ENCODE measurements at regions not wholly inside any gene's neighbourhood (a gene's known extent, or its start where the extent isn't known, plus 50 kb on each side); places are given as distances from the start of the nearest gene placed in this dataset.
"Not testable (repeated sequence)": the region's sequence is repeated elsewhere in the genome, so short reads cannot be mapped to it uniquely, and the experiment has no call there.

GRCh38 chrX:73963682-73964081 is 111.2 kb upstream of the XIST start:
- DNase-seq (ENCODE audit: extremely low read depth in 1 of 2, low read depth in 1 of 2), result no peak

DNA sequence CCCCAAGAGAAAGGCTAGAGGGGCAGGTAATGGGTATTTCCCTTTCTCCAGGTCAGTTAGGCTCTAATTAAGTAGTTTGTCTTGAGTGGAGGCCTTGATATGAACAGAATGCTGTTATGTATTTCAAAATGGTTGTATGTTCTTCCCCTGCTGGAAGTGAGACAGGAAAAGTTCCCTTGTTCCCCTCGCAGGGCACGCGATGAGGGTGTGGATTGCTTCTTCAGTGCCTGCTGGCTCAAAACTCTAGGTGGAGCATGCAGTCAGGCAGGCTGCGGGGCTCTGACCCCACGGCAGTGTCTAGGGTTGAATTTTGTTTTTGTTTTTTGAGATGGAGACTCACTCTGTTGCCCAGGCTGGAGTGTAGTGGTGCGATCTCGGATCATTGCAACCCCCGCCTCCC is 110.4 kb upstream of the XIST start:
- no peak for DNase-seq (ENCODE audit: extremely low read depth in 1 of 2, low read depth in 1 of 2)

DNA sequence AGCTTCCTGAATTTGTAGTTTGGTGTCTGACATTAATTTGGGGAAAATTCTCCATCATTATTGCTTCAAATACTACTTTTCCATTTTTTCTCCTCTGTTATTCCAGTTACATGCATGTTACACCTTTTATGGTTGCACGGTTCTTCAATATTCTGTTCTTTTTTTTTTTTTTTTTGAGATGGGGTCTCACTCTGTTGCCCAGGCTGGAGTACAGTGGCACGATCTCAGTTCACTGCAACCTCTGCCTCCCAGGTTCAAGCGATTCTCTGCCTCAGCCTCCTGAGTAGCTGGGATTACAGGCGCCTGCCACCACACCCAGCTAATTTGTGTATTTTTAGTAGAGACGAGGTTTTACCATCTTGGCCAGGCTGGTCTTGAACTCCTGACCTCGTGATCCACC is 109.4 kb upstream of the XIST start:
- DNase-seq (ENCODE audit: extremely low read depth in 1 of 2, low read depth in 1 of 2), result not testable (repeated sequence)

DNA sequence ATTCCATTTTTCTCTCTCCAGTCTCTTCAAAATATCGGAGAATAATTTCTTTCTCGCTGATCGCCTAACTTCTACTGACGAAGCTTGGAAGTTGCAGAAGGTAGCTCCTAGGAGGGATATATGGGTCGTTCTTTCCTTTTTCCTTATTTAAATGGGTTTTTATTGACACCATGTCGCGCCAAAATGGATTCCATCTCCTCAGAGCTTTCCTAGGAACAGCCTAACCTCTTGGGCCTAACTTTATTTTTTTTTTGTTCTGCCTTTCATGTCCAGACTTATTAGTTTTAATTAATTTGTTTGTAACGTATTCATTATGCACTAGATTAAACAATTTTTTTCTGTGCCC is 92.0 kb upstream of the XIST start:
- DNase-seq (ENCODE audit: extremely low read depth in 1 of 2, low read depth in 1 of 2), result no peak

GRCh38 chrX:73943693-73944562 is 91.4 kb upstream of the XIST start:
- peak; percentile 66 to 78 for DNase-seq (ENCODE audit: extremely low read depth in 1 of 2, low read depth in 1 of 2)

- DNase-seq (ENCODE audit: extremely low read depth in 1 of 2, low read depth in 1 of 2), result no peak
Measured at GRCh38 chrX:73940893-73941470, 88.5 kb upstream of the XIST start.

GRCh38 chrX:73937843-73938242 is 85.3 kb upstream of the XIST start:
- not testable (repeated sequence) for DNase-seq (ENCODE audit: extremely low read depth in 1 of 2, low read depth in 1 of 2)

GRCh38 chrX:73932522-73932921 is 80.0 kb upstream of the XIST start:
- no peak for DNase-seq (ENCODE audit: extremely low read depth in 1 of 2, low read depth in 1 of 2)

GRCh38 chrX:73930300-73930699 is 77.8 kb upstream of the XIST start:
- DNase-seq (ENCODE audit: extremely low read depth in 1 of 2, low read depth in 1 of 2), result no peak

DNA sequence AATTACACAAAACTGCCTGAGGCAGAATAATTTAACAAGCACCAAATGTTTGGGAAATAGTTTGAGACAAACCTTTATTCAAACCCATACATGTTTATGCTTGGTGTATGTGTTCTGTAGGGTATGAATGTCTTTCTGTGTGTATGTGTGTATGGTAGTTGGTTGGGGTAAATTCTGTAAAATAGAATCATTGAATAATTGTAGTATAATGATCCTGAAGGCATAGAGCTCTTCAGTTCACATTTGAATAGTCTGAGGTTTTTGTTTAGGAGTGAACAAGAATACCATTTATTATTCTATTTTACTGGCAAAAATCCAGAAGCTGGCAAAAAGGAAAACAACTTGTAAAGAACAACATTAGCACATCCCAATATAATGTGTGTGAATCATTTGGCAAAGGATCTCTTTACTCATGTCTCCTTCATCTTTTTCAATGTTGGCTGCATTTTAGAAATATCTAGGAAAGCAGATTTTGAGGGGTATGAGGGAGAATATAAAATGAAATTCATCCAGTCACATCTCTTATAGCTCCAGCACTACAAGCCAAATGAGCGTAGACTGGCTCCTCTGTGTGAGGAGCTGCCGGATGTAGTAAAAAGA is 70.4 kb upstream of the XIST start:
- no peak for DNase-seq (ENCODE audit: extremely low read depth in 1 of 2, low read depth in 1 of 2)

DNA sequence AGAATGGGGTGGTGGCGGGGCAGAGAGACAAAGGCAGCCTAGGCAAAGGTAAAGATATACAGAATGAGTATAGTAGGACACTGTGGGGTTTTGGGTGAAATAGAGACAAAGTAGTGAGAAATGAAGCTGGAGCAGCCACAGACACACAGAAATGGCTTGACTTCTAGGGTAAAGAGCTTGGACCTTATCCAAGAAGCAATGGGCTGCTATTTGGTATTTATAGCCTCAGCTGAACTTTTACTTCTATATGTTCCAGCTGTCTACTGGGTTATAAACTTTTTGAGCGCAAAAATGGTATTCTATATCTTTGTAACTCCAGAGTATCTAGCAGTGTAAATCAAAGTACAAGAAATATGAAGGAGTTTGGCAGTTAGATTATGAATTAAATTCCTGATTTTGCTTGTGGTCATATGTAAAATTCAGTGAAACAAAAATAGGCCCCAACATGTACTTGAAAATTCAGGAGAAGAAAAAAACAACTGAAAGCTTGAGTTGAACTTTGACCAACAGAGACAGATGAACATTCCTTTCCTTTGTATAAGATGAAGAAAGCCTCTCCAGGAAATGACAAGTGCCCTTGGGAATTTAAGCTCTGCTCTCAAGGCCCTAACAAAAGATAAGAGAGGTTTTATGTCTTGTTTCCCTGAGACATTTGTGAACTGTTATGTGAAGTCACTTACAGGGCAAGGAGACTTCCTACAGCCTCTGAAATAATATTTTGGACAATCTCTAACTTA is 64.6 kb upstream of the XIST start:
- no peak for DNase-seq (ENCODE audit: extremely low read depth in 1 of 2, low read depth in 1 of 2)

- no peak for DNase-seq (ENCODE audit: extremely low read depth in 1 of 2, low read depth in 1 of 2)
Measured at GRCh38 chrX:73916489-73916888, 64.0 kb upstream of the XIST start.

DNA sequence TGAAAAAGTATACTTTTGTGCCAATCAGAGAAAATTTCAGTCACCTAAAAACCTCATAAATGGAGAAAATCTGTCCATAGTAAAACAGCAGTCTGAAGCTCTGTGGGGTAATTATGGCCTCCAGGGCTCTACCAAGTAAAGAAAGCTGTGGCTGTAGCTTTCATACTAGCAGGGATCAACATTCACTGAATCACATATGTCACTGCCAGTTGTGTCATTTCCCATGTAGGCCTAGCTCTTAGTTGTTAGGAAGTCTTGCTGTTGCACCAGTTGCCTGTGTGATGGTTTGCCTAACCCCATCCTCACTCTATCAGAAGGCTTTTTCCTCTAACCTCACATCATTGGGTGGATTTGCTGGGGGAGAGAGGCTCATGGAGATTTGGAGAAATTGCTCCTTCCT is 62.3 kb upstream of the XIST start:
- DNase-seq (ENCODE audit: extremely low read depth in 1 of 2, low read depth in 1 of 2), result not testable (repeated sequence)

DNA sequence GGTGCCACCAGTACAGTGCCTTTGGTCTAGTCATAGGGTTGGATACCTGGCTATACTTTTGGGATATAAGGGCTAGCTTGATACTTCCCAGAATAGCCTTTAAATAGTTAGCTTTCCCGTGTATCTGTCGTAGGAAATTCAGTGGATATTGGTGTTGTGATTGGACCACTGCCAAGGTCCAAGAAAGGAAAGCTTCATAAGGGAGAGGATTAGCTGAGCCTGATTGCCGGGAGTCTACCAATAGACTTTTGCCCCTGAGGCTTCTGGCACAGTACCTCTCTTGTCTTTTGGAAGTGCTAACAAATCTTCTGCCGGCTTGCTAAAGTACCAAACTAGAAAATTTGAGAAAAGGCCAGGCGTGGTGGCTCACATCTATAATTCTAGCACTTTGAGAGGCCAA is 61.1 kb upstream of the XIST start:
- no peak for DNase-seq (ENCODE audit: extremely low read depth in 1 of 2, low read depth in 1 of 2)

GRCh38 chrX:73911946-73912345 is 59.4 kb upstream of the XIST start:
- not testable (repeated sequence) for DNase-seq (ENCODE audit: extremely low read depth in 1 of 2, low read depth in 1 of 2)

GRCh38 chrX:73905749-73906374 is 53.3 kb upstream of the XIST start:
- not testable (repeated sequence) for DNase-seq (ENCODE audit: extremely low read depth in 1 of 2, low read depth in 1 of 2)

DNA sequence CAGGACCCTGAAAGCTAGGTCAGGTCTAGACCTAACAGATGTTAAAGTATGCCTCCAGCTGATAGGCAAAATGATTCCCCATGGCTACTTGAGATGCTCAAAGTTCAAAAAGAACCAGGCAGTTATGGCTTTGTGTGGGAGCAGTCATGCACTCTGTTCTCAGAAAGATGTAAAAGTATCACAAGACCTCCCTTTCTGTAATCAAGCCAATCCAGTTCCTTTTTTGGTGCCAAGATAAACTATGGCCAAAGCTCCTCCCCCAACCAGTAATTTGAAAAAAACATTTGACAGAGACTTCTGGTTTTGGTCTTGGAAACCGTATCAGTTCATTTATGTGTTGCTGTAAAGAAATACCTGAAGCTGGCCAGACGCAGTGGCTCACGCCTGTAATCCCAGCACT is 51.4 kb upstream of the XIST start:
- no peak for DNase-seq (ENCODE audit: extremely low read depth in 1 of 2, low read depth in 1 of 2)

Data from activated CD8-positive, alpha-beta memory T cell treated with anti-CD3 and anti-CD28 coated beads for 1 hour (primary cell).